Prostate gland (tissue), 2 donors: ENCODE measurements at regions not wholly inside any gene's neighbourhood (a gene's known extent, or its start where the extent isn't known, plus 50 kb on each side); places are given as distances from the start of the nearest gene placed in this dataset.

ENCODE experiments used
- POLR2AphosphoS5 ChIP-seq: sonication (generic); formaldehyde crosslinking; IDR thresholded peaks from one replicate; pipeline ENCODE4 v1.6.1; 2017; ENCODE audit warnings: antibody characterized with exemption
- TF ChIP-seq, protein P1 (sequence below), 4 experiments: fragments of 200-600 bp in 2 of 4; fragments of 450-650 bp in 2 of 4; sonication (generic) in 2 of 4; IDR thresholded peaks; 1 replicate in 3 of 4; 2 replicates in 1 of 4; pipeline ENCODE4 v1.5.1; 2016 to 2019; ENCODE audit warnings: antibody characterized with exemption in 4 of 4, mild to moderate bottlenecking in 2 of 4, moderate library complexity in 2 of 4

DNA sequence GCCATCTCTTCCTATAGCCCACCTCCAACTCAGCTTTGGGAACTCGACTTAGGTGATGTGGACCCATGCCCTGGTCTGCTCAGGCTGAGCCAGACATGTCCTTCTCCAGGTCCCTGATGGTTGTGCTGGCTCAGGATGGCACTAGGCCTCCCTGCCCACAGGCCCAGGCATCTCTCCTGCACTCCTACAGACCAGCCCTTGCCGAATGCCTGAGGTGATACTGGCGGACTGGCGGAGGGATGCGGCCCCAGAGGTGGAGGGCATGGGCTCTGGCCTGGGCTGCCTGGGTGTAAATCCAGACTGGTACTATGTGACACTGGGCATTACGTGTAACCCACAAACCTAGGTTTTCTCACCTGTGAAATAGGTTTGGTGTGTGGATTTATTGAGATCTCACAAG, 352.8 kb downstream of the SHANK2 start:
- TF ChIP-seq, protein P1, sequence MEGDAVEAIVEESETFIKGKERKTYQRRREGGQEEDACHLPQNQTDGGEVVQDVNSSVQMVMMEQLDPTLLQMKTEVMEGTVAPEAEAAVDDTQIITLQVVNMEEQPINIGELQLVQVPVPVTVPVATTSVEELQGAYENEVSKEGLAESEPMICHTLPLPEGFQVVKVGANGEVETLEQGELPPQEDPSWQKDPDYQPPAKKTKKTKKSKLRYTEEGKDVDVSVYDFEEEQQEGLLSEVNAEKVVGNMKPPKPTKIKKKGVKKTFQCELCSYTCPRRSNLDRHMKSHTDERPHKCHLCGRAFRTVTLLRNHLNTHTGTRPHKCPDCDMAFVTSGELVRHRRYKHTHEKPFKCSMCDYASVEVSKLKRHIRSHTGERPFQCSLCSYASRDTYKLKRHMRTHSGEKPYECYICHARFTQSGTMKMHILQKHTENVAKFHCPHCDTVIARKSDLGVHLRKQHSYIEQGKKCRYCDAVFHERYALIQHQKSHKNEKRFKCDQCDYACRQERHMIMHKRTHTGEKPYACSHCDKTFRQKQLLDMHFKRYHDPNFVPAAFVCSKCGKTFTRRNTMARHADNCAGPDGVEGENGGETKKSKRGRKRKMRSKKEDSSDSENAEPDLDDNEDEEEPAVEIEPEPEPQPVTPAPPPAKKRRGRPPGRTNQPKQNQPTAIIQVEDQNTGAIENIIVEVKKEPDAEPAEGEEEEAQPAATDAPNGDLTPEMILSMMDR (IDR thresholded peaks at IDR 0.05), result no peak
- TF ChIP-seq POLR2AphosphoS5, result no peak
